Neural progenitor cell (in vitro differentiated cells): ENCODE measurements at regions not wholly inside any gene's neighbourhood (a gene's known extent, or its start where the extent isn't known, plus 50 kb on each side); places are given as distances from the start of the nearest gene placed in this dataset.

ENCODE experiments used
- EZH2 ChIP-seq: fragments of 200-600 bp; sonication (generic); IDR thresholded peaks from 2 replicates; pipeline ENCODE4 v1.6.1; 2017; ENCODE audit warnings: antibody characterized with exemption, mild to moderate bottlenecking, moderate library complexity
- EZH2phosphoT487 ChIP-seq: fragments of 200-600 bp; sonication (generic); IDR thresholded peaks from 2 replicates; pipeline ENCODE4 v1.6.1; 2017; ENCODE audit warnings: antibody characterized with exemption
- TF ChIP-seq, protein P1 (sequence below): fragments of 200-600 bp; sonication (generic); IDR thresholded peaks from 2 replicates; pipeline ENCODE4 v1.5.1; 2017; ENCODE audit warnings: antibody characterized with exemption, mild to moderate bottlenecking

DNA sequence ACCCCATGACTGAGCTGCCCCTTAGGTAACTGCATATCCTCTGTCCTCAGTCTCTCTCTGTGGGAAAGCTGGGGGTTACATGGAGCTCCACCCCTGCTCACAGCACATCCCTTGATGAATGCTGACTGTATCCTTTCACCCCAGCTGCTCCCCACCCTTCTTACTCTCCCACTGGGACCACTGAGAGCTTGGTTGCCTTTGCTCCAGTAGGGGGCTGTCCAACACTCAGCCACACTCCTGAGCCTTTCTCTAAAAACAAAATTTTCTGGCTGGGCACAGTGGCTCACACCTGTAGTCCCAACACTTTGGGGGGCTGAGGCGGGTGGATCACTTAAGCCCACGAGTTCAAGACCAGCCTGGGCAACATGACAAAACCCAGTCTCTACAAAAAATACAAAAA, 55.4 kb upstream of the EPCAM start:
- TF ChIP-seq, protein P1, sequence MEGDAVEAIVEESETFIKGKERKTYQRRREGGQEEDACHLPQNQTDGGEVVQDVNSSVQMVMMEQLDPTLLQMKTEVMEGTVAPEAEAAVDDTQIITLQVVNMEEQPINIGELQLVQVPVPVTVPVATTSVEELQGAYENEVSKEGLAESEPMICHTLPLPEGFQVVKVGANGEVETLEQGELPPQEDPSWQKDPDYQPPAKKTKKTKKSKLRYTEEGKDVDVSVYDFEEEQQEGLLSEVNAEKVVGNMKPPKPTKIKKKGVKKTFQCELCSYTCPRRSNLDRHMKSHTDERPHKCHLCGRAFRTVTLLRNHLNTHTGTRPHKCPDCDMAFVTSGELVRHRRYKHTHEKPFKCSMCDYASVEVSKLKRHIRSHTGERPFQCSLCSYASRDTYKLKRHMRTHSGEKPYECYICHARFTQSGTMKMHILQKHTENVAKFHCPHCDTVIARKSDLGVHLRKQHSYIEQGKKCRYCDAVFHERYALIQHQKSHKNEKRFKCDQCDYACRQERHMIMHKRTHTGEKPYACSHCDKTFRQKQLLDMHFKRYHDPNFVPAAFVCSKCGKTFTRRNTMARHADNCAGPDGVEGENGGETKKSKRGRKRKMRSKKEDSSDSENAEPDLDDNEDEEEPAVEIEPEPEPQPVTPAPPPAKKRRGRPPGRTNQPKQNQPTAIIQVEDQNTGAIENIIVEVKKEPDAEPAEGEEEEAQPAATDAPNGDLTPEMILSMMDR, result peak; percentile 15
- TF ChIP-seq EZH2 (no peak), EZH2phosphoT487 (no peak)
